HG03469 (cell line): ENCODE measurements at regions not wholly inside any gene's neighbourhood (a gene's known extent, or its start where the extent isn't known, plus 50 kb on each side); places are given as distances from the start of the nearest gene placed in this dataset.

ENCODE experiments used
- ATAC-seq: cut with Tn5 transposase; IDR thresholded peaks from one replicate; pipeline ENCODE4 v1.9.1; 2021; ENCODE audit warnings: mild to moderate bottlenecking, moderate library complexity, moderate number of reproducible peaks; ENCODE audit not compliant: unreplicated experiment

- no peak for ATAC-seq
Observed at GRCh38 chr10:44769450-44769849, 141.7 kb upstream of the TMEM72 start.

GRCh38 chr10:44771233-44771995 is 139.7 kb upstream of the TMEM72 start:
- no peak for ATAC-seq

- ATAC-seq: no peak
Observed at GRCh38 chr10:44773565-44773964, 137.6 kb upstream of the TMEM72 start.

- no peak for ATAC-seq
Observed at GRCh38 chr10:44774676-44775401, 136.3 kb upstream of the TMEM72 start.

GRCh38 chr10:44775402-44775741 is 135.8 kb upstream of the TMEM72 start:
- no peak for ATAC-seq

GRCh38 chr10:44776181-44776580 is 135.0 kb upstream of the TMEM72 start:
- ATAC-seq: no peak

GRCh38 chr10:44779511-44779910 is 131.6 kb upstream of the TMEM72 start:
- ATAC-seq: no peak

- ATAC-seq: no peak
Observed at GRCh38 chr10:44780426-44780825, 130.7 kb upstream of the TMEM72 start.

- no peak for ATAC-seq
Observed at GRCh38 chr10:44781131-44781530, 130.0 kb upstream of the TMEM72 start.

GRCh38 chr10:44786286-44786850 is 124.8 kb upstream of the TMEM72 start:
- no peak for ATAC-seq

- ATAC-seq: no peak
Observed at GRCh38 chr10:44787480-44788075, 123.6 kb upstream of the TMEM72 start.

- ATAC-seq: no peak
Observed at GRCh38 chr10:44788147-44789129, 122.7 kb upstream of the TMEM72 start.

GRCh38 chr10:44792119-44792775 is 118.9 kb upstream of the TMEM72 start:
- ATAC-seq: no peak

GRCh38 chr10:44799966-44800365 is 111.2 kb upstream of the TMEM72 start:
- ATAC-seq: no peak

GRCh38 chr10:44801383-44802327 is 109.5 kb upstream of the TMEM72 start:
- ATAC-seq: no peak

- no peak for ATAC-seq
Observed at GRCh38 chr10:44803862-44804261, 107.3 kb upstream of the TMEM72 start.

- ATAC-seq: no peak
Observed at GRCh38 chr10:44804661-44805060, 106.5 kb upstream of the TMEM72 start.

GRCh38 chr10:44805466-44806210 is 105.5 kb upstream of the TMEM72 start:
- ATAC-seq: no peak
